ENCODE measurements at regions not wholly inside any gene's neighbourhood (a gene's known extent, or its start where the extent isn't known, plus 50 kb on each side); places are given as distances from the start of the nearest gene placed in this dataset.

GRCh38 chr20:56848561-56848960 lies 219.5 kb downstream of the TFAP2C start:
- H3K4me1 ChIP-seq (ENCODE audit: control insufficient read depth, insufficient read depth, low read length) = no peaks in the 10 kb centered on the region
- no peaks in the 10 kb centered on the region for H3K27me3 ChIP-seq (ENCODE audit: control insufficient read depth, insufficient read depth, low read length)
- DNase-seq (ENCODE audit: low read depth, low spot score) (no peak), ATAC-seq (no peak)
- BruUV-seq (replicated peaks) = no TSS peak
- CTCF ChIA-PET = no interaction called here
- TF ChIP-seq TCF7L2 (IDR thresholded peaks at IDR 0.05; ENCODE audit: low read depth, low read length) (no peak), SIN3A (IDR thresholded peaks at IDR 0.05; ENCODE audit: borderline replicate concordance, insufficient read depth, low read depth, low read length) (no peak), CTCF (IDR thresholded peaks at IDR 0.05) (no peak), POLR2AphosphoS5 (IDR thresholded peaks at IDR 0.05; ENCODE audit: low read depth, low read length) (no peak), REST (IDR thresholded peaks at IDR 0.05; ENCODE audit: insufficient read depth in 1 of 2, low read depth in 2 of 2, low read length in 1 of 2) (no peak)
- no peak overlapping the region for H3K27ac ChIP-seq (ENCODE audit: low read length)
- no peaks in the 10 kb centered on the region for H3K9me3 ChIP-seq (ENCODE audit: control insufficient read depth, insufficient read depth, low read depth, low read length)
- H3K4me3 ChIP-seq (ENCODE audit: low read depth in 2 of 2, low read length in 2 of 2) = no peak overlapping the region
- POLR2A ChIA-PET = no interaction called here
- intact Hi-C loops (cut with micrococcal nuclease; ENCODE audit: unreplicated experiment) (no loop called here), in situ Hi-C loops (cut with HindIII; ENCODE audit: low pct_unique_long_range_greater_than_20kb, low sequenced_read_pairs) (no loop called here)
- no peaks in the 10 kb centered on the region for H3K36me3 ChIP-seq (ENCODE audit: control insufficient read depth, insufficient read depth, low read length)

- H3K9me3 ChIP-seq (ENCODE audit: control insufficient read depth, insufficient read depth, low read depth, low read length) = no peaks in the 10 kb centered on the region
- no peak for DNase-seq (ENCODE audit: low read depth, low spot score)
- CTCF ChIA-PET = no interaction called here
- H3K4me3 ChIP-seq (ENCODE audit: low read depth in 2 of 2, low read length in 2 of 2) = no peak overlapping the region
- H3K27ac ChIP-seq (ENCODE audit: low read length) = no peak overlapping the region
- intact Hi-C loops (cut with micrococcal nuclease; ENCODE audit: unreplicated experiment) (no loop called here), in situ Hi-C loops (cut with HindIII; ENCODE audit: low pct_unique_long_range_greater_than_20kb, low sequenced_read_pairs) (no loop called here)
- POLR2A ChIA-PET = no interaction called here
- no TSS peak for BruUV-seq (replicated peaks)
- no peak for ATAC-seq
- H3K4me1 ChIP-seq (ENCODE audit: control insufficient read depth, insufficient read depth, low read length) = no peaks in the 10 kb centered on the region
- no peaks in the 10 kb centered on the region for H3K36me3 ChIP-seq (ENCODE audit: control insufficient read depth, insufficient read depth, low read length)
- H3K27me3 ChIP-seq (ENCODE audit: control insufficient read depth, insufficient read depth, low read length) = no peaks in the 10 kb centered on the region
- TF ChIP-seq SIN3A (IDR thresholded peaks at IDR 0.05; ENCODE audit: borderline replicate concordance, insufficient read depth, low read depth, low read length) = no peak
- TF ChIP-seq REST (IDR thresholded peaks at IDR 0.05; ENCODE audit: insufficient read depth in 1 of 2, low read depth in 2 of 2, low read length in 1 of 2) = no peak
- TF ChIP-seq TCF7L2 (IDR thresholded peaks at IDR 0.05; ENCODE audit: low read depth, low read length) = no peak
- no peak for TF ChIP-seq POLR2AphosphoS5 (IDR thresholded peaks at IDR 0.05; ENCODE audit: low read depth, low read length)
- TF ChIP-seq CTCF (IDR thresholded peaks at IDR 0.05) = no peak
Observed at GRCh38 chr20:56851552-56851951, 222.4 kb downstream of the TFAP2C start.
